Parathyroid adenoma (tissue), 2 donors: ENCODE measurements at regions not wholly inside any gene's neighbourhood (a gene's known extent, or its start where the extent isn't known, plus 50 kb on each side); places are given as distances from the start of the nearest gene placed in this dataset.

Experiments used
- H2AFZ ChIP-seq: fragments of 300-600 bp; sonication (generic); one replicate; pipeline ENCODE4 v1.7.0; 2017; ENCODE audit warnings: antibody characterized with exemption, mild to moderate bottlenecking
- H3K27ac ChIP-seq: fragments of 300-600 bp; sonication (generic); one replicate; pipeline ENCODE4 v1.7.0; 2017
- H3K27me3 ChIP-seq: fragments of 300-600 bp; sonication (generic); one replicate; pipeline ENCODE4 v1.7.0; 2017; ENCODE audit warnings: low read length; ENCODE audit not compliant: control insufficient read depth, insufficient read depth
- H3K36me3 ChIP-seq: fragments of 300-600 bp; sonication (generic); one replicate; pipeline ENCODE4 v1.7.0; 2017; ENCODE audit warnings: low read length; ENCODE audit not compliant: control insufficient read depth, insufficient read depth
- H3K4me1 ChIP-seq: fragments of 300-600 bp; sonication (generic); one replicate; pipeline ENCODE4 v1.7.0; 2017; ENCODE audit warnings: control low read depth
- H3K4me2 ChIP-seq: fragments of 300-600 bp; sonication (generic); one replicate; pipeline ENCODE4 v1.7.0; 2017; ENCODE audit warnings: low read length
- H3K4me3 ChIP-seq: fragments of 300-600 bp; sonication (generic); one replicate; pipeline ENCODE4 v1.7.0; 2017; ENCODE audit warnings: low read depth, low read length
- H3K79me2 ChIP-seq: fragments of 300-600 bp; sonication (generic); one replicate; pipeline ENCODE4 v1.7.0; 2017; ENCODE audit warnings: control low read depth
- H3K9ac ChIP-seq: fragments of 300-600 bp; sonication (generic); one replicate; pipeline ENCODE4 v1.7.0; 2017; ENCODE audit warnings: mild to moderate bottlenecking
- H3K9me3 ChIP-seq: fragments of 300-600 bp; sonication (generic); one replicate; pipeline ENCODE4 v1.7.0; 2017; ENCODE audit warnings: low read length; ENCODE audit not compliant: control insufficient read depth
- TF ChIP-seq, protein P1 (sequence below): fragments of 300-600 bp; sonication (generic); IDR thresholded peaks from one replicate; pipeline ENCODE4 v1.7.0; 2017; ENCODE audit warnings: antibody characterized with exemption, mild to moderate bottlenecking
- donor health status: primary hyperparathyroidism.

- Histone ChIP-seq H3K9ac (no peak overlapping the region), H3K4me3 (no peak overlapping the region), H3K27me3 (no peaks in the 10 kb centered on the region), H2AFZ (no peak overlapping the region), H3K27ac (no peak overlapping the region), H3K36me3 (no peaks in the 10 kb centered on the region), H3K9me3 (no peaks in the 10 kb centered on the region), H3K79me2 (no peaks in the 10 kb centered on the region), H3K4me2 (no peak overlapping the region), H3K4me1 (no peaks in the 10 kb centered on the region)
- TF ChIP-seq, protein P1, sequence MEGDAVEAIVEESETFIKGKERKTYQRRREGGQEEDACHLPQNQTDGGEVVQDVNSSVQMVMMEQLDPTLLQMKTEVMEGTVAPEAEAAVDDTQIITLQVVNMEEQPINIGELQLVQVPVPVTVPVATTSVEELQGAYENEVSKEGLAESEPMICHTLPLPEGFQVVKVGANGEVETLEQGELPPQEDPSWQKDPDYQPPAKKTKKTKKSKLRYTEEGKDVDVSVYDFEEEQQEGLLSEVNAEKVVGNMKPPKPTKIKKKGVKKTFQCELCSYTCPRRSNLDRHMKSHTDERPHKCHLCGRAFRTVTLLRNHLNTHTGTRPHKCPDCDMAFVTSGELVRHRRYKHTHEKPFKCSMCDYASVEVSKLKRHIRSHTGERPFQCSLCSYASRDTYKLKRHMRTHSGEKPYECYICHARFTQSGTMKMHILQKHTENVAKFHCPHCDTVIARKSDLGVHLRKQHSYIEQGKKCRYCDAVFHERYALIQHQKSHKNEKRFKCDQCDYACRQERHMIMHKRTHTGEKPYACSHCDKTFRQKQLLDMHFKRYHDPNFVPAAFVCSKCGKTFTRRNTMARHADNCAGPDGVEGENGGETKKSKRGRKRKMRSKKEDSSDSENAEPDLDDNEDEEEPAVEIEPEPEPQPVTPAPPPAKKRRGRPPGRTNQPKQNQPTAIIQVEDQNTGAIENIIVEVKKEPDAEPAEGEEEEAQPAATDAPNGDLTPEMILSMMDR = no peak
Measured at GRCh38 chr12:127077262-127078045, 1189.5 kb upstream of the TMEM132C start.

DNA sequence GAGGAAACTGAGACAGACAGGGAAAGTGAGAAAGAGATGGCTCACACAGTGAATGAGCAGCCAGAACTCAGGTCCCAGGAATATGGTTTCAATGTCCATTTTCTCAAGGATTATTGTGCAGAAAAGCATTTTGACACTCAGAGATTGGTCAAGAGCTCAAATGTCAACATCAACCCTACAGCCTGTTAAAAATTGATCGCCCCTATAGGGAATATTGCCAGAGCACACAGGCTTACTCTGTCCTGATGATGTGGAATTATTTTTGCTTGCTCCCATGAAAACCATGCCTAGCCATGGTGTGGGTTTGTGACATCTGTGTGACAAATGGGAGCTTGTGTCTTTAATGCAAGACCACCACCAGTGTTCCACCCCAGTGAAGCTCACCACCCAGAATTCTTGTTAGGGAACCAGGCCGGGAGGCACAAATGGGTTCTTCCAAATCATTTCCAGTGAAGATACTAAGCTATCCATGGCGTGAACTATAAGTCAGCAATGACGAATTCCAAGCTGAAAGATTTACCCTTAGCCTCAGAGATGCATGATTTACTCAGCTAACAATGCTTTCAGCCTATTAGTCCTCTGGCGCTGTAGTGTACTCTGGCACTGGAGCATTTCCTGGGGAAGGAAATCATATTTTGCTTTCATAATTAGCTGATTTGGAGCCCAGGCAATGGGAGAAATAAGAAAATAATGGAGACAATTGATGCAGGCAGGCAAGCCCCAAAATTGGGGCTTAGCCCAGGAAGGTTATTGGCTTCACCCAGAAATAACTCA is 1188.2 kb upstream of the TMEM132C start:
- TF ChIP-seq, protein P1 = no peak
- no peak overlapping the region for H3K27ac ChIP-seq
- H3K9ac ChIP-seq = no peak overlapping the region
- H3K9me3 ChIP-seq = no peaks in the 10 kb centered on the region
- no peaks in the 10 kb centered on the region for H3K79me2 ChIP-seq
- H3K4me1 ChIP-seq = no peaks in the 10 kb centered on the region
- H3K4me2 ChIP-seq = no peak overlapping the region
- no peaks in the 10 kb centered on the region for H3K36me3 ChIP-seq
- H3K27me3 ChIP-seq = no peaks in the 10 kb centered on the region
- H3K4me3 ChIP-seq = no peak overlapping the region
- H2AFZ ChIP-seq = no peak overlapping the region

DNA sequence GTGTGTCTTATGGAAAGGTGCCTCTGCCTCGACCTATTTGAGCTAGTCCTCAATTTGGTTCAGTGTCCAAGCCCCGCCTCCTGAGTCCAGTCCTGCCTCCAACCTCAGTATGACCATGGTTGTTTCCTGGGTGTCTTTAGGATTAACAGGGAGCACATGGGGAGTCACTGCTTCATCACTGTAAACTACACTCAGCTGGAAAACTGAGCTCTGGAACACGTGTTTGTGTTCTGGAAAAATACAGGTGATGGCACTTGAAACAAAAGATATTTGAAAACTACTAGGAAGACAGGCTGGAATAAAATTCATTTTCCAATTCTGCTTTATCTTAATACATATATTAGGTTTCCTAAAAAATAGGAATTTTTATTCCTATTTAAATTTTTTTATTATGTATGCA is 1187.3 kb upstream of the TMEM132C start:
- Histone ChIP-seq H3K9ac (no peak overlapping the region), H3K4me1 (no peaks in the 10 kb centered on the region), H3K27ac (no peak overlapping the region), H3K4me2 (no peak overlapping the region), H3K4me3 (no peak overlapping the region), H3K36me3 (no peaks in the 10 kb centered on the region), H3K27me3 (no peaks in the 10 kb centered on the region), H3K9me3 (no peaks in the 10 kb centered on the region), H2AFZ (no peak overlapping the region), H3K79me2 (no peaks in the 10 kb centered on the region)
- TF ChIP-seq, protein P1 = no peak

DNA sequence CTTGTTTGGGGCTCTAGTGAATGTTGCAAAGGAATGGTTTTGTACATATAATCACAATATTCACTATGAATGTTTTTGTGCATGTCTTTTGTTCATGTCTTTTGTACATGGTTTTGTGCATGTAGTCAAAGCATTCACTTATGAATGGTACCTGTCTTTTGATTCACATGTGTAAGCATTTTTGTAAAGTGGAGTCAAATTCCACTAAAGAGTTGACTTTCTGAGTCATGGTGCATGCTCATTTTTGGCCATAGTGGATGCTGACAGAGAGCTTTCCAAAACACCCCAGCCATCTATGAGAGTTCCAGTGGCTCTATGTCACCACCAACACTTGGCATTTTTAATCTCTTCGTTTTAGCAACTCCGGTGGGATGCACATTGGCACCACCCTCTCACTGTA is 1185.9 kb upstream of the TMEM132C start:
- H3K4me3 ChIP-seq = no peak overlapping the region
- H2AFZ ChIP-seq = no peak overlapping the region
- H3K9ac ChIP-seq = no peak overlapping the region
- no peak overlapping the region for H3K4me2 ChIP-seq
- H3K79me2 ChIP-seq = no peaks in the 10 kb centered on the region
- no peaks in the 10 kb centered on the region for H3K4me1 ChIP-seq
- no peaks in the 10 kb centered on the region for H3K27me3 ChIP-seq
- no peak overlapping the region for H3K27ac ChIP-seq
- no peaks in the 10 kb centered on the region for H3K9me3 ChIP-seq
- TF ChIP-seq, protein P1 = no peak
- H3K36me3 ChIP-seq = no peaks in the 10 kb centered on the region
